Activated B cell treated with CpG ODN at 0.5 μM for 24 hours (primary cell): ENCODE measurements at regions not wholly inside any gene's neighbourhood (a gene's known extent, or its start where the extent isn't known, plus 50 kb on each side); places are given as distances from the start of the nearest gene placed in this dataset.
"Not testable (repeated sequence)": the region's sequence is repeated elsewhere in the genome, so short reads cannot be mapped to it uniquely, and the experiment has no call there.

Source experiments
- ATAC-seq: fragments of 200-7000 bp; cut with Tn5 transposase; one replicate; pipeline ENCODE4 v1.10.0; 2021; ENCODE audit warnings: low read depth, mild to moderate bottlenecking, moderate library complexity
- CTCF ChIA-PET: fragments of 350-600 bp; sonication (Branson Sonifier 250); formaldehyde crosslinking; loops from one replicate; lab custom pipeline; 2021; ENCODE audit warnings: antibody characterized with exemption; lab: Charles Lee
- POLR2A ChIA-PET: fragments of 350-600 bp; sonication (Branson Sonifier 250); formaldehyde crosslinking; loops from one replicate; lab custom pipeline; 2021; ENCODE audit warnings: antibody characterized with exemption; lab: Charles Lee
- DNase-seq: peaks from one replicate; pipeline ENCODE4 v3.0.0; 2022
- H3K27ac Mint-ChIP-seq: one replicate; pipeline ENCODE4 v1.8.0; 2020; ENCODE audit warnings: mixed read lengths
- H3K27me3 Mint-ChIP-seq: one replicate; pipeline ENCODE4 v1.8.0; 2021; ENCODE audit warnings: mixed read lengths
- H3K36me3 Mint-ChIP-seq: one replicate; pipeline ENCODE4 v1.8.0; 2021; ENCODE audit warnings: low read depth, mixed read lengths
- H3K4me1 Mint-ChIP-seq: one replicate; pipeline ENCODE4 v1.8.0; 2021; ENCODE audit warnings: mixed read lengths
- H3K4me3 Mint-ChIP-seq: one replicate; pipeline ENCODE4 v1.8.0; 2020; ENCODE audit warnings: mild to moderate bottlenecking, mixed read lengths
- H3K9me3 Mint-ChIP-seq: one replicate; pipeline ENCODE4 v1.8.0; 2020; ENCODE audit warnings: mixed read lengths
- CTCF ChIP-seq: fragments of 200-600 bp; IDR thresholded peaks from one replicate; pipeline ENCODE4 v1.8.0; 2022; ENCODE audit warnings: antibody characterized with exemption, mild to moderate bottlenecking
- intact Hi-C: fragments of 100-400 bp; cut with micrococcal nuclease; formaldehyde crosslinking; loops from one replicate; pipeline ENCODE4 v1.15.1; 2024

GRCh38 chr6:72559555-72559954, 62.3 kb upstream of the KCNQ5 start:
- no peaks in the 10 kb centered on the region for H3K36me3 Mint-ChIP-seq
- DNase-seq (no peak), ATAC-seq (no peak)
- no peak overlapping the region for H3K4me3 Mint-ChIP-seq
- H3K27ac Mint-ChIP-seq = no peak overlapping the region
- ChIA-PET POLR2A (no interaction called here), CTCF (no interaction called here)
- no peaks in the 10 kb centered on the region for H3K4me1 Mint-ChIP-seq
- intact Hi-C loops = no loop called here
- no peaks in the 10 kb centered on the region for H3K9me3 Mint-ChIP-seq
- H3K27me3 Mint-ChIP-seq = peaks cover 5% of the 10 kb centered on the region
- TF ChIP-seq CTCF = no peak

GRCh38 chr6:72560721-72561593, 60.9 kb upstream of the KCNQ5 start:
- CTCF ChIA-PET = no interaction called here

GRCh38 chr6:72561629-72562028, 60.2 kb upstream of the KCNQ5 start:
- H3K27me3 Mint-ChIP-seq = peaks cover 4% of the 10 kb centered on the region
- intact Hi-C loops = no loop called here
- no peaks in the 10 kb centered on the region for H3K9me3 Mint-ChIP-seq
- POLR2A ChIA-PET = no interaction called here
- no peak overlapping the region for H3K27ac Mint-ChIP-seq
- ATAC-seq = no peak
- CTCF ChIA-PET = no interaction called here
- no peaks in the 10 kb centered on the region for H3K36me3 Mint-ChIP-seq
- DNase-seq = no peak
- TF ChIP-seq CTCF = no peak
- H3K4me3 Mint-ChIP-seq = no peak overlapping the region
- H3K4me1 Mint-ChIP-seq = no peaks in the 10 kb centered on the region

More at GRCh38 chr6:72560721-72561593, 60.9 kb upstream of the KCNQ5 start:
- DNase-seq = no peak
- no peaks in the 10 kb centered on the region for H3K36me3 Mint-ChIP-seq
- no peak for TF ChIP-seq CTCF
- no peaks in the 10 kb centered on the region for H3K4me1 Mint-ChIP-seq
- POLR2A ChIA-PET = no interaction called here
- H3K4me3 Mint-ChIP-seq = no peak overlapping the region
- H3K27me3 Mint-ChIP-seq = peaks cover 4% of the 10 kb centered on the region
- intact Hi-C loops = no loop called here
- no peaks in the 10 kb centered on the region for H3K9me3 Mint-ChIP-seq
- H3K27ac Mint-ChIP-seq = no peak overlapping the region
- no peak for ATAC-seq

- H3K27me3 Mint-ChIP-seq = peaks cover 8% of the 10 kb centered on the region
- DNase-seq (no peak), ATAC-seq (no peak)
- H3K27ac Mint-ChIP-seq = no peak overlapping the region
- no peaks in the 10 kb centered on the region for H3K4me1 Mint-ChIP-seq
- H3K9me3 Mint-ChIP-seq = no peaks in the 10 kb centered on the region
- no peak overlapping the region for H3K4me3 Mint-ChIP-seq
- intact Hi-C loops = no loop called here
- ChIA-PET CTCF (no interaction called here), POLR2A (no interaction called here)
- no peak for TF ChIP-seq CTCF
- no peaks in the 10 kb centered on the region for H3K36me3 Mint-ChIP-seq
Observed at GRCh38 chr6:72564231-72564630, 57.6 kb upstream of the KCNQ5 start.

- H3K4me3 Mint-ChIP-seq, intact Hi-C loops, H3K36me3 Mint-ChIP-seq, CTCF ChIA-PET, H3K4me1 Mint-ChIP-seq, H3K27ac Mint-ChIP-seq, H3K27me3 Mint-ChIP-seq, POLR2A ChIA-PET, ATAC-seq, DNase-seq, H3K9me3 Mint-ChIP-seq: not testable (repeated sequence)
Observed at GRCh38 chr6:72571993-72572392, 49.9 kb upstream of the KCNQ5 start.
